ENCODE measurements at regions not wholly inside any gene's neighbourhood (a gene's known extent, or its start where the extent isn't known, plus 50 kb on each side); places are given as distances from the start of the nearest gene placed in this dataset.

GRCh38 chr1:194230351-194231144 lies 1044.1 kb upstream of the B3GALT2 start:
- TF ChIP-seq CTCF (IDR thresholded peaks at IDR 0.05) = no peak
- no peak for TF ChIP-seq POLR2A (IDR thresholded peaks at IDR 0.05)

Data from thyroid gland (tissue), 4 donors.